ENCODE measurements at regions not wholly inside any gene's neighbourhood (a gene's known extent, or its start where the extent isn't known, plus 50 kb on each side); places are given as distances from the start of the nearest gene placed in this dataset.

DNA sequence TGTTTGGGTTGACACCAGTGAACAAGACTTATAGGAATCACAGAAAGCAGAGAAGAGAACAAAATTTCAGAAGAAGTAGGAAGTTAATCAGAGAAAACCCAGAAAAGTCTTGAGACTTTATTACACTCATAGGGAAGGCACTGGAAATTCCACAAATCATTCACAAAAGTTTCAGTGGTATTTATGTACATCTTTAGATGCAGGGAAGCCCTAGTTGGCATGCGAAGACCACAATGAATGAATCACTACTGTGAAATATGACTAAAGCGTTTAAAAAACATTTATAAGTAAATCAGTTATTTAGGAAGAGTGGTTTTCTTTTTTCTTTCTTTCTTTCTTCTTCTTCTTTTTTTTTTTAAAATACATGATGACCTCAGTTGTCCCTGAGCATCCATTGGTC, 105.1 kb downstream of the NUP35 start:
- TF ChIP-seq POLR2A (IDR thresholded peaks at IDR 0.05; ENCODE audit: borderline replicate concordance, extremely low read depth, insufficient read depth, insufficient read length) (no peak), POLR2AphosphoS5 (IDR thresholded peaks at IDR 0.05; ENCODE audit: low read depth, low read length) (no peak), SIN3A (IDR thresholded peaks at IDR 0.05; ENCODE audit: low read depth) (no peak), EZH2 (IDR thresholded peaks at IDR 0.05) (no peak), TCF7L2 (IDR thresholded peaks at IDR 0.05; ENCODE audit: borderline replicate concordance, extremely low read depth, insufficient read depth, insufficient read length) (no peak), ELF1 (IDR thresholded peaks at IDR 0.05; ENCODE audit: borderline replicate concordance, low read depth) (no peak)
- TF ChIP-seq, protein P1, sequence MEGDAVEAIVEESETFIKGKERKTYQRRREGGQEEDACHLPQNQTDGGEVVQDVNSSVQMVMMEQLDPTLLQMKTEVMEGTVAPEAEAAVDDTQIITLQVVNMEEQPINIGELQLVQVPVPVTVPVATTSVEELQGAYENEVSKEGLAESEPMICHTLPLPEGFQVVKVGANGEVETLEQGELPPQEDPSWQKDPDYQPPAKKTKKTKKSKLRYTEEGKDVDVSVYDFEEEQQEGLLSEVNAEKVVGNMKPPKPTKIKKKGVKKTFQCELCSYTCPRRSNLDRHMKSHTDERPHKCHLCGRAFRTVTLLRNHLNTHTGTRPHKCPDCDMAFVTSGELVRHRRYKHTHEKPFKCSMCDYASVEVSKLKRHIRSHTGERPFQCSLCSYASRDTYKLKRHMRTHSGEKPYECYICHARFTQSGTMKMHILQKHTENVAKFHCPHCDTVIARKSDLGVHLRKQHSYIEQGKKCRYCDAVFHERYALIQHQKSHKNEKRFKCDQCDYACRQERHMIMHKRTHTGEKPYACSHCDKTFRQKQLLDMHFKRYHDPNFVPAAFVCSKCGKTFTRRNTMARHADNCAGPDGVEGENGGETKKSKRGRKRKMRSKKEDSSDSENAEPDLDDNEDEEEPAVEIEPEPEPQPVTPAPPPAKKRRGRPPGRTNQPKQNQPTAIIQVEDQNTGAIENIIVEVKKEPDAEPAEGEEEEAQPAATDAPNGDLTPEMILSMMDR (IDR thresholded peaks at IDR 0.05 in 2 of 3, conservative IDR thresholded peaks at IDR 0.05 in 1 of 3; ENCODE audit: borderline replicate concordance in 1 of 3, insufficient read depth in 1 of 3, low read depth in 2 of 3, low read length in 2 of 3): no peak
- TF ChIP-seq, protein P2, sequence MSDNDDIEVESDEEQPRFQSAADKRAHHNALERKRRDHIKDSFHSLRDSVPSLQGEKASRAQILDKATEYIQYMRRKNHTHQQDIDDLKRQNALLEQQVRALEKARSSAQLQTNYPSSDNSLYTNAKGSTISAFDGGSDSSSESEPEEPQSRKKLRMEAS (IDR thresholded peaks at IDR 0.05): no peak
